Fibroblast of the aortic adventitia (primary cell): ENCODE measurements at regions not wholly inside any gene's neighbourhood (a gene's known extent, or its start where the extent isn't known, plus 50 kb on each side); places are given as distances from the start of the nearest gene placed in this dataset.
"Not testable (repeated sequence)": the region's sequence is repeated elsewhere in the genome, so short reads cannot be mapped to it uniquely, and the experiment has no call there.

Experiments
- DNase-seq: peaks from one replicate; pipeline ENCODE4 v3.0.0-alpha.2; 2010; ENCODE audit warnings: low read depth
- H3K4me3 ChIP-seq: 2 replicates; pipeline ENCODE4 v1.5.1; 2011; ENCODE audit warnings: low read depth, mild to moderate bottlenecking, control low read depth, low read length, moderate library complexity
- TF ChIP-seq, protein P1 (sequence below): IDR thresholded peaks from 2 replicates; pipeline ENCODE4 v1.5.1; 2011; ENCODE audit warnings: mild to moderate bottlenecking, low read length, control low read depth, inconsistent platforms; ENCODE audit not compliant: insufficient read depth

DNA sequence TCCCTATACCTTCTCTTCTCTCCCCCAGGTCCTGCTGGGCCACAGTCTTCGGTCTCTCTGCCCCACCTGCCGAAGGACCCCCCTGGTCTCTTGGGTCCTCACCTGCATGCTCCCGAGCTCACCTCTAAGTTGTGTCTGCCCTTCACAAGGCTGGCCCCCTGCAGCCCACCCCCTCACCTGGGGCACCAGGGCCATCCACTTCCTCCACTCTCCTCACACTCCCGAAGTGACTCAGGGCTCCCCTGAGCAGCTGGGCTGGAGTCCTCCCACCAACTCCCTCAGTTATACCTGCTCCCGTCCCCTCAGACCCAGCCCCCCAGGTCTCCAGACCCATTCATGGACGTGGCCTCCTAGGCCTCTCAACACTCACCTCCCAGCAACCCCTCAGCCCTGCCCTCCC is 822.0 kb downstream of the KCNJ18 start:
- H3K4me3 ChIP-seq = no peak overlapping the region
- TF ChIP-seq, protein P1, sequence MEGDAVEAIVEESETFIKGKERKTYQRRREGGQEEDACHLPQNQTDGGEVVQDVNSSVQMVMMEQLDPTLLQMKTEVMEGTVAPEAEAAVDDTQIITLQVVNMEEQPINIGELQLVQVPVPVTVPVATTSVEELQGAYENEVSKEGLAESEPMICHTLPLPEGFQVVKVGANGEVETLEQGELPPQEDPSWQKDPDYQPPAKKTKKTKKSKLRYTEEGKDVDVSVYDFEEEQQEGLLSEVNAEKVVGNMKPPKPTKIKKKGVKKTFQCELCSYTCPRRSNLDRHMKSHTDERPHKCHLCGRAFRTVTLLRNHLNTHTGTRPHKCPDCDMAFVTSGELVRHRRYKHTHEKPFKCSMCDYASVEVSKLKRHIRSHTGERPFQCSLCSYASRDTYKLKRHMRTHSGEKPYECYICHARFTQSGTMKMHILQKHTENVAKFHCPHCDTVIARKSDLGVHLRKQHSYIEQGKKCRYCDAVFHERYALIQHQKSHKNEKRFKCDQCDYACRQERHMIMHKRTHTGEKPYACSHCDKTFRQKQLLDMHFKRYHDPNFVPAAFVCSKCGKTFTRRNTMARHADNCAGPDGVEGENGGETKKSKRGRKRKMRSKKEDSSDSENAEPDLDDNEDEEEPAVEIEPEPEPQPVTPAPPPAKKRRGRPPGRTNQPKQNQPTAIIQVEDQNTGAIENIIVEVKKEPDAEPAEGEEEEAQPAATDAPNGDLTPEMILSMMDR = no peak
- no peak for DNase-seq

DNA sequence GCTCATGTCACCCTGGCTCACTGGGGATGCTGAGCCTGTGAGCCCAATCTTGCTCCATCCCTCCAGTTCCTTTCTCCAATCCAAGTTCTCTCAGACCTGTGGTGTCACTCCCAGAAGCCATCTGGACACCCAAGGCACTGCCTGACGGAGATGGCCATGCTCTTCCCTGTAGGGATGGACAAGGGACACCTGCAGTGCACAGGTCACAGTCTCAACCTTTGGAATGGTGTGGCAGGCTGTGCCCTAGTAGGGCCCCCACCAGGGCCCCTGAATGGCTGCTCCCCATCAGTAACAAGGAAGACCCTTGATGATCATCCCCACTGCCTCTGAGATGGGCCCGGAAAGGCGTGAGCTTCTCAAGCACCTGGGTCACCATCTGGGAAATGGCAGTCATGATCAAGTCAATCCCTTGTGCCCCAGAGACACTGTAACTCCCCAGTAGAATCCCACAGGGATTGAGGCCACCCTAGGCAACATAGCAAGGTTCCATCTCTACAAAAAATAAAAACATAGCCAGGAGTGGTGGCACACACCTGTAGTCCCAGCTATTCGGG is 822.5 kb downstream of the KCNJ18 start:
- TF ChIP-seq, protein P1 = no peak
- H3K4me3 ChIP-seq = no peak overlapping the region
- DNase-seq = no peak

DNA sequence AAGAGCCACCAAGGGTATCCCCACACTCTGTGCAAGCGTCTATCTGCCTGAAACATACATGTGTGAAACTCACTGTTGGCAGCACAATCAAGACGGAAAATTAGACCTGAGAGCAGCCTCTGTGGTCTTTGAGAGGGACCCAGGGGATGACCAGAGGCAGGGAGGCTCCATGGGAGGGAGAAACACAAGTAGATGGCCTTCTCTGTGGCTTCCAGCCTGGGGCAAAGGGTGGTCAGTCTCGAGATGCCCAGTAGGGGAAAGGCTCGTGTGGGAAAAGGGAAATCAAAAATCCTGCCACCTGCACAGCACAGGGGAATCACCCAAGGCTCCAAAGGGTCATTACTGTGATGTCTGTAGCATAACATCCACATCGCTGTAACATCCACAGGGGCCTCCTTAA is 823.3 kb downstream of the KCNJ18 start:
- no peak for DNase-seq
- no peak overlapping the region for H3K4me3 ChIP-seq
- TF ChIP-seq, protein P1 = no peak

DNA sequence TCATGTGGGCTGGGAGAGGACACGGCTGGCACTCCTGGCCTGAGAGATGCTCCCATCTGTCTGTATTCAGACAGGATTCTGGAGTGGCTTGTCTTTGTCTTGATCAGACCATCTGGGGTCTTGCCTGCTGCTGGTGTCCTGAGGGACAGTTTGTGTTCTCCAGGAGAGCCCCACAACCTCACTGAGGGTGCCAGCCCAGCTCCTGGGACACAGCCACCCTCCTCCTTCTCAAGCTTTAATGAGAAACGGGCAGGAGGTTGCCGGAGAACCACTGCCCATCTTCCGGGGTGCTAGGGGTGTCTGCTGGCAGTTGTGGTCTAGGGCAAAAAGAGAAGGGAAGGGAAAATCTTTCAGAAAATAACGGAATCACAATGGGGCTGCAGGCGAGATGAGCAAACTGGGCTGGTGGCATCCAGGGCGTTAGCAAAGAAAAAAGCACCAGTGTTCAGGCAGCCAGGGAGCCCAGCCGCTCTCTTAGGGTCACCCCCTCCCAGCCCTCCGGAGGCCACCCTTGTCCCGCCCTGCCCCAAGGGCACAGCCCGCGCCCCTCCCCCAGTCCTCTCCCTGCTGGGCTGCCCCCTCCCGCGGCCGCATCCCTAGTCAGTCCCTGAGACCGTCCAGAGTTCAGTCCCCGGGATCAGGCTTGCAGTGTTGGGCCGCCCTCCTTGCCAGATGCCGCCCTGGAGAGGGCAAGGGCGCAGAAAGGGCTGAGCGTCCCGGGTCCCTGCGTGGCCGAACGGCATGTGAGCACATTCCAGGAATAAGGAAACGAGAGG is 824.7 kb downstream of the KCNJ18 start:
- no peak overlapping the region for H3K4me3 ChIP-seq
- TF ChIP-seq, protein P1 = no peak

DNA sequence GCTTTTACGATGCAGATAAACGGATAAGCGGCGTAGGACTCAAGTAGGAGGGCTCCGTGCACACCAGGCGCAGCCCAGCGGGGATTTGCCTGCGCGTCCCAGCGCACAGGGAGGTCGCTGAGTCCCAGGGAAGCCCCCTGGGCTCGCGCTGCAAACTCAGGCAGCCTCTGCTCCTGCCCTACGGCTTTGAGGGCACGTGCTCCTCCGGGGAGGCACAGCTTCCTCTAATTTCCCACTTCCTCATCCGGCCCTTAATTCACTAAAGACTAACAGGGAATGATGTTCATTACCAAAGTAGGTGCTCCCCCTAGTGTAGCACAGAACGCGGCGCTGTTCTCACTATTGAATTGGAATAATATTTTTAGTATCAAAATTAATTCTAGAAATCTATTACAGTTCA is 825.4 kb downstream of the KCNJ18 start:
- H3K4me3 ChIP-seq = no peak overlapping the region
- DNase-seq = peak; percentile 2
- TF ChIP-seq, protein P1 = no peak

More for the DNA sequence above, 824.7 kb downstream of the KCNJ18 start:
- DNase-seq = no peak

DNA sequence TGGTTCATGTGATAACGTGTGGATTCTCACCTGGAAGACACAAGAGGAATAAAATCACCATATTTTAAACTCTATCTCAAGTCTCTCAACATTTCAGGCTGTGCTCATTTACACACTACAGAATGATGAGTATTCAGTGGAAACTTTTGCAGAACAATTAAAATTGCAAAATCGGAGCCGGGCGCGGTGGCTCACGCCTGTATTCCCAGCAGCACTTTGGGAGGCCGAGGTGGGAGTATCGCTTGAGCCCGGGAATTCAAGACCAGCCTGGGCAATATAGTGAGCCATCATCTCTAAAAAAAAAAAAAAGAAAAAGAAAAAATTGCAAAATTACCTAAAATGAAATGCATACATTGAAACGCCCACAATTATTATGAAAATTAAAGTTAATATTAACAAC is 825.9 kb downstream of the KCNJ18 start:
- TF ChIP-seq, protein P1 = no peak
- no peak overlapping the region for H3K4me3 ChIP-seq

DNA sequence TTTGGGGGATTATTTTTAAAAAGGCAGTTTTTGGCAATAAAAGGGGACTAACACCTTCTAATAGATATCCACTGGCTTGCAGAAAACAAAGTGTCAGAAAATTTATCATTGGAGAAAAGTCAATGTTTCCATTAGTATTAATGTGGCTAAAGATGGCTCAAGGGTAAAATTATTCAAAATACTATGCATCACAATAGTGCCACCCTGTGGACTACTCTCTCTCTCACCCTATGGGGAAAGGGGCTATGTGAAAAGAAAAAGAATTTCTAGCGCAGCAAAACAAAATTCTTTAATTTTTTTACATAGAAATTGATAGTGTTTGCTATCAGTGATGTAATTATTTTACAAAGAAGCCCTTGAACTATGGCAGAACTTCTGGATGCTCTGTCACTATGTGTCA is 856.5 kb downstream of the KCNJ18 start:
- not testable (repeated sequence) for H3K4me3 ChIP-seq, DNase-seq

More for the DNA sequence above, 825.9 kb downstream of the KCNJ18 start:
- DNase-seq = no peak

DNA sequence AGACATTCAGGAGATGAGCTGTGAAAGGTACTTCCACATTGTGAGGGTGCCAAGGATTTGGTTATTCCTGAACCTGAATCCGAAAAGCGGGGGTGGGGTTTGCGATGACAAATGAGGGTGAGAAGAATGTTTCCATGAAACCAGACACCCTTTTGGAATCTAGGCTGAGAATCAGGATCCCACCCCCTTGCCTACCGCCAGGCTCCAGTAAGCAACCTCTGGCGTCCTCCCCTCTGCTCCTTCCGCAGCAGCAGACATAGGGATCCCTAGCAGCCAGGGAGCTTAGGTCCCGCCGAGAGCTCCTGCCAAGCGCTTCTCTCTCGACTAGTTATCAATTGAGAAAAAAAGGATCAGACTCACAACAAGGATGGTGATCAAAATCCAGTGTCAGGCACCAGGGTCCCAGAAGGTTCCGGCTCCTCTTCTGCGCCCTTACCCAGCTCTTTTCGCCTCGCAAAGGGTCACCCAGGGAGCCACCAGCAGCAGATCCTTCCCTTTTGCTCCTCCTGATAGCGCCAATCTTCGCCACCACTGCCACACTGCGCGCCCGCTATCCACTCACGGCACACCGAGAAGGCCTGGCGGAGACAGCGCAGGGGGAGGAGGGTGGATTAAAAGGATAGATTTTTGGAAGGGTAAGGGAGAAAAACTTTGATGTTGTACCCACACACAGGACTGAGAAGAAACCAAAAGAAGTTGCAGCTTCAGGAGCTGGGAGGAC is 859.5 kb downstream of the KCNJ18 start:
- H3K4me3 ChIP-seq, DNase-seq: not testable (repeated sequence)
